ENCODE measurements at regions not wholly inside any gene's neighbourhood (a gene's known extent, or its start where the extent isn't known, plus 50 kb on each side); places are given as distances from the start of the nearest gene placed in this dataset.

DNA sequence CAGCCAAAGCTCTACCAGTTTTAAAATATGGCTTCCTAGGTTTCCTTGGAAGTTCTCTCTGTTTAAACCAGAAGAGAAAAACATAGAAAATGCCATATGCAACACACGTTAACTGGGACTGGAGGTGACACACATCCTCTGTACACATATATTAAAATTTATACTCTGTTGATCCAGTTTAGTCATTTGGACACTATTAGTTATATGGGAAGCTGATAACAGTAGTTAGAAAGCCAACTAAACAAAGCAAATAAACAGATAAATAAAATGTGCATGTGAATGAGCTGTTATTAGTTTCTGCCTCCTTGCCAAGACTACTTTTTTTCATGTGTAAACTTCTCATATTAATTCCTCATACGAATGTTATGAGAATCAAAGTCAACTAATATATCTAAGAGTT is 1249.2 kb upstream of the CDH6 start:
- DNase-seq = no peak
- Mint-ChIP-seq H3K36me3 (no peaks in the 10 kb centered on the region), H3K4me1 (no peaks in the 10 kb centered on the region), H3K27ac (no peak overlapping the region), H3K27me3 (no peaks in the 10 kb centered on the region), H3K4me3 (no peak overlapping the region), H3K9me3 (peaks cover 3% of the 10 kb centered on the region)

DNA sequence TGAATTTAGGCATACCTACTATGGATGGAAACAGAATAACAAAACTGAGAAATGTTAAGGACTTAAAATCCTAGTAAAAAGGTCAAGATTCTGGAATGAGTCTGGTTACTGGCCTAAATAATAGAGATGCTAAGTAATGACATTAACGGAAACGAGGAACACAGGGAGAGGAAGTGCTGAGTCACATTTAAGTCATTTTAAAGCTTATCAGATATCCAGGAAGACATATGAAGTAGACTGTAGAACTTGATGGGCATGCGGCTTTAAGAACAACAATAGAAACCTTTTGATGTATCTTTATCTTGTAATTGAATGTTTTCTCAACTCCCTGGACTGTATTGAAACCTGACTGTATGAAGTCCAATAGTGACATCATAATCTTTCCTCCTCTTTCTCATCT is 1251.4 kb upstream of the CDH6 start:
- no peak for DNase-seq
- H3K36me3 Mint-ChIP-seq = no peaks in the 10 kb centered on the region
- H3K27me3 Mint-ChIP-seq = no peaks in the 10 kb centered on the region
- no peaks in the 10 kb centered on the region for H3K4me1 Mint-ChIP-seq
- no peak overlapping the region for H3K4me3 Mint-ChIP-seq
- peaks cover 3% of the 10 kb centered on the region for H3K9me3 Mint-ChIP-seq
- no peak overlapping the region for H3K27ac Mint-ChIP-seq

DNA sequence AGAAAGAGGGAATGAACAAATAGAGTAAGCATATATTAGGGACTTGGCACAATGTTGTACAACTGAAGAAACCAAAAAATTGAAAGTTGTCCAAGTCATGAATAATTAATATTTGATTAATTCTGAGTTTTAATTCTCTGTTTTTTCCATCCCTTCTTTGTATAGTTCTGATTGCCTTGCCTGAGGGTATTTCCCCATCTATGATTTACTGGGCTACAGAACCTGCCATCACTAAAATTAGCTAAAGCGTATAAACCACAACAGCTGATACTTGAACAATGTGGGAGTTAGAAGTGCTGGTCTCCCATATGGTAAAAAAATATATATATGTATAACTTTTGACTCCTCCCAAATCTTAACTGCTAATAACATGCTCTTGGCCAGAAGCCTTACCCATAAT is 1253.5 kb upstream of the CDH6 start:
- no peak for DNase-seq
- Mint-ChIP-seq H3K27ac (no peak overlapping the region), H3K9me3 (peaks cover 1% of the 10 kb centered on the region), H3K4me1 (no peaks in the 10 kb centered on the region), H3K4me3 (no peak overlapping the region), H3K27me3 (no peaks in the 10 kb centered on the region), H3K36me3 (no peaks in the 10 kb centered on the region)

DNA sequence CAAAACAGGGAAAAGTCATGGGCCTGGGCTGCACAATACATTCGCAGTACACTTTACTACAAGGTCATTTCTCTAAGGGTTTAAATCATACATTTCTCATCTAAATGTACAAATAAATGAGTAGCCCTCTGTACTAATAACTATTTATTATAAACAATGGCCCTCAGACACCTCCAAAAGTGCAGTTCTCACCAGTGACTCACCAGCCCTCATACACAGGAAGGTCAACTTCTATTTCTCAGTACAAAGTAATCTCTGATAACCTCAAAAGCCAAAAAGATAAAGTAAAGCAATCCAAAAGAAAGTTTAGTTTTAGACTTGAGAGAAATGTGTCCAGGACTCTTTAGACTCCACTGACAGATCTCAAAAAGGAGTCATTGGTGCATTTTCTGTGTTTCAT is 1258.1 kb upstream of the CDH6 start:
- H3K4me3 Mint-ChIP-seq = no peak overlapping the region
- no peaks in the 10 kb centered on the region for H3K9me3 Mint-ChIP-seq
- H3K27ac Mint-ChIP-seq = no peak overlapping the region
- H3K27me3 Mint-ChIP-seq = no peaks in the 10 kb centered on the region
- no peaks in the 10 kb centered on the region for H3K4me1 Mint-ChIP-seq
- no peaks in the 10 kb centered on the region for H3K36me3 Mint-ChIP-seq
- no peak for DNase-seq

DNA sequence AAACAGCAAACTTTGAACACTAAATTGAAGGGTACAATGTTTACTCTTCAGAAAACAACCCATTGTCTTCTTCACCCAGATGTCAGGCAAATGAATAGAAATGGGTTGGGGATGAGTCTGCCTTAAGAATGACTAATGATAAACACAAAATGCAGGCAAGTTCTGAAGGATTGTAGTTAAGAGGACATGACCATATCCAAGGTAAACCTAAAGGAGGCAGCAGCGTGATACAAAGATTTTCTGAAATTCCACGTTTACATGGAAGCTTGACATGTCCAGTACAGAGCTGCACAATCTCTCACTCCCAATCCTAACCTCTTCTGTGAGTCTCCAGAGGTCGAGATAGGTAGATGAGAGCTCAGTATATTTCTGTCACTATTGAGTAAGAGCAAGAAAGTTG is 1263.2 kb upstream of the CDH6 start:
- no peak for DNase-seq
- H3K4me3 Mint-ChIP-seq = no peak overlapping the region
- no peak overlapping the region for H3K27ac Mint-ChIP-seq
- no peaks in the 10 kb centered on the region for H3K36me3 Mint-ChIP-seq
- H3K9me3 Mint-ChIP-seq = peaks cover 2% of the 10 kb centered on the region
- H3K27me3 Mint-ChIP-seq = no peaks in the 10 kb centered on the region
- H3K4me1 Mint-ChIP-seq = no peaks in the 10 kb centered on the region

DNA sequence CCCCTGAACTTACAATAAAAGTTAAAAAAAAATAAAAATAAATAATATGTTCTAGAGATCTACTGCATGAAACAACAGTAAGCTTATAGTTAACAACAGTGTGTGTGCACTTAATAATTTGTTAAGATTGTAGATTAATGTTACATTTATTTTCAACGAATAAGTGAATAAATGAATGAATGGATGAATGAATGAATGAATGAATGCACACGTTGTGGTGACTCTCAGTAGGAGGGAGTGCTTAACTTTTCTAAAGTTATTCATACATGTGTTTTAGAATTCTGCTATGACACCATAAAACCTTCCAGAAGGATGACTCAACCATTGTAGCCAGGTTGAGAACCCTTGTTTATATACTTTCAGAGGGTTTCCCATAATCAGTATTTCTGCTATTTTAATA is 1269.4 kb upstream of the CDH6 start:
- DNase-seq = no peak
- Mint-ChIP-seq H3K36me3 (no peaks in the 10 kb centered on the region), H3K9me3 (peaks cover 8% of the 10 kb centered on the region), H3K4me3 (no peak overlapping the region), H3K27ac (no peak overlapping the region), H3K27me3 (no peaks in the 10 kb centered on the region), H3K4me1 (no peaks in the 10 kb centered on the region)

DNA sequence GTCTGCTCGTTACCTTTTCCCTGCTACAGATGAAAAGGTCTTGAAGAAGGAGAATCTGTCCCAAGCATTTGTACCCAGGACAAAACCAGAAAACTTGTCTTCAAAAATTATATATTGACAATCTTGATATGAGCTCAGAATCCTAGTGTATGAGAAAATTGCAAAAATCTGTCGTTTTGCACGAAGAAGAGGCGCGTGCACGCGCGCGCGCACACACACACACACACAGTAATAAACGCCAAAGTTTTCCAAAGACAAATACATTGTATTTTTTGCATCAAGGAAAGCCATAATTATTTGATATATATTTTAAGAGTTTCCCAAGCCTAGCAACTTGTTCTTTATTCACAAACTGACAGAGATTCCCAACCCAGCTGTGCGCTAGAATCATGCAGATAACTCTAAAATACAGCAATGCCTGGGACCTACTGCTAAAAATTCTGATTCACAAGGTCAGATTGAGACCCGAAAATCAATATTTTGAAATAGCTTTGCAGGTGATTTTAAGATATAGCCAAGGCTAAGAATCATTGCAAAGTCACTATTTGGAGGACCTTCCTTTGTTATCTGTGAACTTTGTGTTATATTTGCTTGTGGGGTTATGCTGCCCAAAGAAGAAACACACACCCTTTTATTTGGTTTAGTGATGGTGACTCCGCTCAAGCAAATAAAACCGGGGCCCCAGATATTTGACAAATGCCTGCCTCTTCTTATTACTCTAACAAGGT is 1287.7 kb upstream of the CDH6 start:
- no peak for DNase-seq
- Mint-ChIP-seq H3K9me3 (peaks cover 4% of the 10 kb centered on the region), H3K4me1 (no peaks in the 10 kb centered on the region), H3K4me3 (no peak overlapping the region), H3K27ac (no peak overlapping the region), H3K27me3 (no peaks in the 10 kb centered on the region), H3K36me3 (no peaks in the 10 kb centered on the region)

DNA sequence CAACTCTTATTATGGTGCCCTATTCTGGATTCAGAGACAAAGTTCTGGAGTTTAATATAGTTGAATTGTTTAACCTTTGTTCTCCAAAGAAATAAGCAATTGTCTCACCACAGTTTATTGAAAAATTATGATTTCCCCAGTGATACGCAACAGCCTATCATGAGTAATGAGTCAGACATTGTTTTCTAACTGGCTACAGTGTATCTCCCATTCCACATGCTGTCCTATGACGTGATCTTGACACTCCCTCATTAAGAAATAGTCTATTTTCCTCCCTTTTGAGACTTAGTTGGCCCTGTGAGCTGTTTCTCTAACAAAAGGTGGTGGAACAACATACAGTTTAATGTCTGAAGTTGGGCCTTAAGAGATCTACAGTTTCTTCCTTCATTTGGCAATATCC is 1290.6 kb upstream of the CDH6 start:
- Mint-ChIP-seq H3K27ac (no peak overlapping the region), H3K4me1 (no peaks in the 10 kb centered on the region), H3K27me3 (no peaks in the 10 kb centered on the region), H3K9me3 (peaks cover 2% of the 10 kb centered on the region), H3K36me3 (no peaks in the 10 kb centered on the region), H3K4me3 (no peak overlapping the region)
- no peak for DNase-seq

DNA sequence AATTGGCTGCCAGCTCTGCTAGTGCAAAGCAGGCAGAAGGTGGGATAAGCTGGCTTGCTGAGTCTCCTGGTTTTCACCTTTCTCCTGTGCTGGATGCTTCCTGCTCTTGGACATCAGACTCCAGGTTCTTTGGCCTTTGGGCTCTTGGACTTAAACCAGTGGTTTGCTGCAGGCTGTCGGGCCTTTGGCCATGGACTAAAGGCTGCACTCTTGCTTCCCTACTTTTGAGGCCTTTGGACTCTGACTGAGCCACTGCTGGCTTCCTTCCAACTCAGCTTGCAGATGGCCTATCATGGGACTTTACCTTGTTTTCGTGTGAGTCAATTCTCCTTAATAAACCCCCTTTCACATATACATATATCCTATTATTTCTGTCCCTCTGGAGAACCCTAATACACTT is 1293.9 kb upstream of the CDH6 start:
- H3K4me3 Mint-ChIP-seq = no peak overlapping the region
- H3K27me3 Mint-ChIP-seq = no peaks in the 10 kb centered on the region
- no peak for DNase-seq
- H3K9me3 Mint-ChIP-seq = peaks cover 4% of the 10 kb centered on the region
- H3K4me1 Mint-ChIP-seq = no peaks in the 10 kb centered on the region
- H3K27ac Mint-ChIP-seq = no peak overlapping the region
- no peaks in the 10 kb centered on the region for H3K36me3 Mint-ChIP-seq

DNA sequence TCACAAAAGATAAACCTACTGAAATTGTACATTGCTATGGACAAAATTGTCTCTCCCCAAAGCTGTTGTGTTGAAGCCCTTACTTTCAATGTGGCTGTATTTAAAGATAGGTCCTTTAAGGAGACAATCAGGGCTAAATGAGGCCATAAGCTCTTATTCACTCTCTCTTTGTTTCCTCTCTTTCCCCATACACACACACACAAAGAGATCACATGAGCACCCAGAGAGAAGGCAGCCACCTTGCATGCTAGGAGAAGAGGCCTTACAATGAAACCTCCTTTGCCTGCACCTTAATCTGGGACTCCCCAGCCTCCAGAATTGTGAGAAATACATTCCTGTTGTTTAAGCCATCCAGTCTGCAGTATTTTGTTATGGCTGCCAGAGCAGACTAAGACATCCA is 1295.6 kb upstream of the CDH6 start:
- no peaks in the 10 kb centered on the region for H3K36me3 Mint-ChIP-seq
- H3K27ac Mint-ChIP-seq = no peak overlapping the region
- H3K9me3 Mint-ChIP-seq = peaks cover 5% of the 10 kb centered on the region
- no peaks in the 10 kb centered on the region for H3K4me1 Mint-ChIP-seq
- DNase-seq = no peak
- H3K4me3 Mint-ChIP-seq = no peak overlapping the region
- H3K27me3 Mint-ChIP-seq = no peaks in the 10 kb centered on the region

DNA sequence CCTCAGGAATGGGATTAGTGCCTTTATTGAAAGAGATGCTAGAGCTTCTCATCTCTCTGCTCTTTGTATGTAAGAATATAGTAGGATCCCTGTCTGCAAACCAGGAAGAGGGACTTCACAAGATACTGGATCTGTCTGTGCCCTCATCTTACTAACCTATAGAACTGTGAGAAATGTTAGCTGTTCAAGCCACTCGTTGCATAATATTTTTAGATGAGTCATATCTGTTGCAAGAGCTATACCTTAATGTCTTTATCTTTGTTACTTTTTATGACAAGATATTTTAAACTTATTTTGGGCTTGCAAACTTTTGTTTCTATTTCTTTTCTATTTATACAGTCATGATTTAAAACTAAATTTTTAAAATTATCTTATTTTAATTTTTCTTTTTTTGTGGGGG is 1296.8 kb upstream of the CDH6 start:
- Mint-ChIP-seq H3K4me1 (no peaks in the 10 kb centered on the region), H3K9me3 (peaks cover 5% of the 10 kb centered on the region), H3K4me3 (no peak overlapping the region), H3K36me3 (no peaks in the 10 kb centered on the region), H3K27me3 (no peaks in the 10 kb centered on the region), H3K27ac (no peak overlapping the region)
- DNase-seq = no peak

DNA sequence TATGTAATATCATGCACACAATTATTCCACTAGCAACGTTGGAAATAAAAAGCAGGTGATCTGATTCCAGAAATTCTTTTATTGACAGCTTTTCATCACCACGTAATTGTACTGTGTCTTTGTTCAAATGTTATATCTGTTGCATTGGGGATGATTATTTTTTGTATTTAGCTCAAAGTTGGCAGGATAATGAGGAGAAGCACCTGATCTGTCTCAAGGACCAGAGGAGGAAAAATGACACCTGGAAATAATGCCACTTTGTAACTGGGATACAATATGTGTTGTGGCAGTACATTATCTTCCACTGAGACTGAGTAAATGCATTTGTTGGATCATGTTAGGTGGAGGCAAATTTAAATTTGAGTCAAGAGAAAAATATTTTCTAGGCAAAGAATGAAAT is 1298.8 kb upstream of the CDH6 start:
- Mint-ChIP-seq H3K9me3 (peaks cover 5% of the 10 kb centered on the region), H3K4me1 (no peaks in the 10 kb centered on the region), H3K36me3 (no peaks in the 10 kb centered on the region), H3K4me3 (no peak overlapping the region), H3K27ac (no peak overlapping the region), H3K27me3 (no peaks in the 10 kb centered on the region)
- DNase-seq = no peak

DNA sequence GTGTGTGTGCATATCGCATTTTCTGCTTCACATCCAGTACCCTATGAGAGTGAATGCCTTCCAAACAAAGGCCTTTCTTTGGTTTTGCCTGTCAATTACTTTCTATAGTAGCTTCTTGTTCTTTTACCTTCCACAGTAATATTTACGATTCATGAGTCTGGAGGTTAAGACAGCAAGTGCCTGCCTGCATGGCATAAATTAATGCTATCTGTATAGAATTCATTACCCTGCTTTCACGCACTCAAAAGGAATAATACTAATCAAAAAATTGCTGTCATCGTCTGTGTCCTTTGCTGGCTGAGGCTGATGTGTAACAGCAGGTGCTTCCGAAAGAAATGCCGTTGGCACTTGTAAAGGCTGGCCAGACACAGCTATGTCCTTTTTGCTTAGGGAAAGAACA is 1304.4 kb upstream of the CDH6 start:
- Mint-ChIP-seq H3K27ac (no peak overlapping the region), H3K4me3 (no peak overlapping the region), H3K9me3 (peaks cover 3% of the 10 kb centered on the region), H3K36me3 (no peaks in the 10 kb centered on the region), H3K4me1 (no peaks in the 10 kb centered on the region), H3K27me3 (no peaks in the 10 kb centered on the region)
- DNase-seq = no peak

DNA sequence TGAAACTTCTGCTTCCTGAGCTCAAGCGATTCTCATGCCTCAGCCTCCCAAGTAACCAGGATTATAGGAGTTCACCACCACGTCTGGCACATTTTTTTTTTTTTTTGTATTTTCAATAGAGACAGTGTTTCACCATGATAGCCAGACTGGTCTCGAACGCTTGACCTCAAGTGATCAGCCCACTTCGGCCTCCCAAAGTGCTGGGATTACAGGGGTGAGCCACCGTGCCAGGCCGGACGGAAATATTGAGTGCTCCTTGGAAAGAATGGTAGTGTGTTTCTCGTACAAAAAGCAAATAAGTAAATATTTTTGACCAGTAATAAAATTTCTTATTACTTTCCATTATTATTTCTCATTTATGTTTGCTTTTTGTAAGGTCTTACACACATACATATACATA is 1307.9 kb upstream of the CDH6 start:
- H3K4me3 Mint-ChIP-seq = no peak overlapping the region
- no peaks in the 10 kb centered on the region for H3K27me3 Mint-ChIP-seq
- no peaks in the 10 kb centered on the region for H3K36me3 Mint-ChIP-seq

DNA sequence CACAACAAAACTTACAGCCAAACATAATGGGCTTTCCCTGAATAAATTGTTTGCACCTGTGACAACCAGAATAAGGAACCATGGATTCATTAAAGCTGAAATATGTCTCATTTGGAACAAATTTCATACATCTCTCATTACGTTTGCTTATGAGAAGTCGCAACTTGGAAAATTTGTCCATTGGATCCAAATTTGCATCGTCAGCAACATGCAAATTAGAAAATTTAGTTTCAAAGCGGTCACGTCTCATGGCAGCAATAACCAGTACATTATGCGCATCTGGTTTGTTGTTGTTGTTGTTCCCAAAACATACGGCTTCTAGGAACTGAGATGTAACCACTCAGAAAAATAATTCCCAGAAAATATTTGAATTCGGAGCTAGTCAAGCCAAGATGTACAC is 1311.5 kb upstream of the CDH6 start:
- H3K4me3 Mint-ChIP-seq = no peak overlapping the region
- peaks cover 10% of the 10 kb centered on the region for H3K9me3 Mint-ChIP-seq
- H3K4me1 Mint-ChIP-seq = no peaks in the 10 kb centered on the region
- H3K27me3 Mint-ChIP-seq = no peaks in the 10 kb centered on the region
- DNase-seq = no peak
- H3K27ac Mint-ChIP-seq = no peak overlapping the region
- no peaks in the 10 kb centered on the region for H3K36me3 Mint-ChIP-seq

More for the DNA sequence above, 1307.9 kb upstream of the CDH6 start:
- Mint-ChIP-seq H3K9me3 (peaks cover 6% of the 10 kb centered on the region), H3K4me1 (no peaks in the 10 kb centered on the region), H3K27ac (no peak overlapping the region)
- no peak for DNase-seq

DNA sequence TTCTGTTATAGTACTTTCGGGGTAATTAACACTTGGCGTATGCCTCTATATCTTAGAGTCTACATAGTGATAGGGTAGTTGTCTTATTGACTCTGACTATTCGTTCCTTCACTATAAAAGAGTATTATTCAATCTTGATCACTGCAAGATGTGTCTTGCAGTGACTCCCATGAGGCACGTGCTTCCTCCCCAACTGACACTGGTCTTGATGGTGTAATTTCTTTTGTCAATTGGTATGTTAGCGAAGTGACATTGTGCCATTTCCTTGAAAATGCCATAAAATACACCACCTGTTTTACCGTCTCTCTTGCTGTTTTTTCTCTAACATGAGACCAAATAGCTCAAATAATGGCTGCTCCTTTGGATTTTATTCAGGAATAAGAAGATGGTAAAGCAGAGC is 1314.1 kb upstream of the CDH6 start:
- peaks cover 11% of the 10 kb centered on the region for H3K9me3 Mint-ChIP-seq
- H3K4me1 Mint-ChIP-seq = no peaks in the 10 kb centered on the region
- DNase-seq = no peak
- no peaks in the 10 kb centered on the region for H3K36me3 Mint-ChIP-seq
- H3K27ac Mint-ChIP-seq = no peak overlapping the region
- H3K4me3 Mint-ChIP-seq = no peak overlapping the region
- H3K27me3 Mint-ChIP-seq = no peaks in the 10 kb centered on the region

DNA sequence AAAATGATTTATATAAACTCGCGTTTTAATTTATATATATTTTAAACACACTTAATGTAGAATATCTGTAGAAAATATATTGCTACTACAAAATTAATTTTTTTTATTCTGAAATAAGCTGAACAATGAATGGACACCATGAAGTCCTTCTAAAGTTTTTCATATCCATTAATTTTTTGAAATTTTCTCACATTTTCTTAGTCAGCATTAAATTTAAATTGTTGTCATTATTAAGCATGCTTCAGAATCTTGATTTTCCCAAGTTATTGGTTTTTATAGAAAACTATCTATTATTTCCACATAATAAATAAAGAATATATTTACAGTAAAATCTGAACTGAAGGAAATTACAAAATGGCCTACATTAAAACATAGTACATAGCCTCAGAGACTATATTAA is 1314.9 kb upstream of the CDH6 start:
- Mint-ChIP-seq H3K36me3 (no peaks in the 10 kb centered on the region), H3K9me3 (peaks cover 11% of the 10 kb centered on the region), H3K27ac (no peak overlapping the region), H3K4me1 (no peaks in the 10 kb centered on the region), H3K27me3 (no peaks in the 10 kb centered on the region), H3K4me3 (no peak overlapping the region)
- DNase-seq = no peak
